HG02938 (cell line): ENCODE measurements at regions not wholly inside any gene's neighbourhood (a gene's known extent, or its start where the extent isn't known, plus 50 kb on each side); places are given as distances from the start of the nearest gene placed in this dataset.
A peak's percentile ranks its signal among the peaks of the same experiment; 100 is the strongest.
"Not testable (repeated sequence)": the region's sequence is repeated elsewhere in the genome, so short reads cannot be mapped to it uniquely, and the experiment has no call there.

Source experiments
- ATAC-seq: cut with Tn5 transposase; IDR thresholded peaks from one replicate; pipeline ENCODE4 v1.9.1; 2021; ENCODE audit warnings: mild to moderate bottlenecking, moderate library complexity; ENCODE audit not compliant: unreplicated experiment

- not testable (repeated sequence) for ATAC-seq
Measured at GRCh38 chr4:119437515-119437914, 115.6 kb upstream of the FABP2 start.

GRCh38 chr4:119408561-119409224 lies 86.8 kb upstream of the FABP2 start:
- ATAC-seq: not testable (repeated sequence)

DNA sequence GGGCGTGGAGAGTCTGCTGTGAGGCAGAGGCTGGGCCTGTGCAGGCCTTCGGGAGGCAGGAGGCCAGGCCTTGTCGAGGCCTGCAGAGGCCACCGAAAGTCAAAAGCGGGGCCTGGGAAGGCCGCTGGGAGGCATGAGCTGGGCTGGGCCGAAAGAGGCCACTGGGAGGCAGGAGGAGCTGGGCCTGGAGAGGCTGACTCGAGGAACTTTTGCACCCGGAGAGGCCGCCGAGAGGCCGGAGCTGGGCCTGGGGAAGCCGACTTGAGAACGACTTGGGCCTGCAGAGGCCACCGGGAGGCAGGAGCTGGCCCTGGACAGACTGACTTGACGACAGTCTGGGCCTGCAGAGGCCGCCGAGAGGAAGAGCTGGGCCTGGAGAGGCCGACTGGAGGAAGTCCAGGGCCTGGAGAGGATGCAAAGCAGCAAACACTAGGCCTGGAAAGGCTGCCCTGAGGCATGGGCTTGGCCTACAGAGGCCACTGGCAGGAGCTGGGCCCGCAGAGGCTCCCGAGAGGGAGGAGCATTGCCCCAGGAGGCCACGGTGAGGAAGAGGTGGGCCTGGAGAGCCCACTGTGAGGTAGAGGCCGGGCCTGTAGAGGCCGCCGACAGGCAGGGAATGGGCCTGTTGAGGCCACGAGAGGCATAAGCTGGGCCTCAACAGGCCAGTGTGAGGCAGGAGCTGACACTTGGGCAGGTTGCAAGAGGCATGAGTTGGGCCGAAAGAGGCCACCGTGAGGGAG lies 85.0 kb upstream of the FABP2 start:
- ATAC-seq: not testable (repeated sequence)

DNA sequence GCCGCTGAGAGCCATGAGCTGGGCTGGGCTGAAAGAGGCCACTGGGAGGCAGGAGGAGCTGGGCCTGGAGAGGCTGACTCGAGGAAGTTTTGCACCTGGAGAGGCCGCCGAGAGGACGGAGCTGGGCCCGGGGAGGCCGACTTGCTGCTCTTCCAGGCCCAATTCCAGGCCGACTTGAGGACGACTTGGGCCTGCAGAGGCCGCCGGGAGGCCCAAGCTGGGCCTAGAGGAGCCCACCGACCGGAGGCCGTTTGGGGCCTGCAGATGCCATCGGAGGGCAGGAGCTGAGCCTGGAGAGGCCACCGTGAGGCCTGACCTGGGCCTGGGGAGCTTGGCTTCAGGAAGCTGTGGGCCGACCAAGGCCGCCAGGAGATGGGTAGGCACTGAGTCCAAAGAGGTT lies 84.1 kb upstream of the FABP2 start:
- not testable (repeated sequence) for ATAC-seq

- ATAC-seq: peak; percentile 83
Measured at GRCh38 chr4:119402322-119403308, 80.7 kb upstream of the FABP2 start.

- ATAC-seq: not testable (repeated sequence)
Measured at GRCh38 chr4:119395701-119396100, 73.8 kb upstream of the FABP2 start.

- ATAC-seq: no peak
Measured at GRCh38 chr4:119394826-119395225, 72.9 kb upstream of the FABP2 start.

DNA sequence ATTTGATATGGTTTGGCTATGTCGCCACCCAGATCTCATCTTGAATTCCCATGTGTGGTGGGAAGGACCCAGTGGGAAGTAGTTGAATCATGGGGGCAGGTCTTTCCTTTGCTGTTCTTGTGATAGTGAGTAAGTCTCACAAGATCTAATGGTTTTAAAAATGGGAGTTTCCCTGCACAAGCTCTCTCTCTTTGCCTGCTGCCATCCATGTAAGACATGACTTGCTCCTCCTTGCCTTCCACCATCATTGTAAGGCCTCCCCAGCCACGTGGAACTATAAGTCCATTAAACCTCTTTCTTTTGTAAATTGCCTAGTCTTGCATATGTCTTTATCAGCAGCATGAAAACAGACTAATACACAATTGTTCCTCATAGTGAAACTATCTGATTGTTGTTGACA lies 66.9 kb upstream of the FABP2 start:
- not testable (repeated sequence) for ATAC-seq

DNA sequence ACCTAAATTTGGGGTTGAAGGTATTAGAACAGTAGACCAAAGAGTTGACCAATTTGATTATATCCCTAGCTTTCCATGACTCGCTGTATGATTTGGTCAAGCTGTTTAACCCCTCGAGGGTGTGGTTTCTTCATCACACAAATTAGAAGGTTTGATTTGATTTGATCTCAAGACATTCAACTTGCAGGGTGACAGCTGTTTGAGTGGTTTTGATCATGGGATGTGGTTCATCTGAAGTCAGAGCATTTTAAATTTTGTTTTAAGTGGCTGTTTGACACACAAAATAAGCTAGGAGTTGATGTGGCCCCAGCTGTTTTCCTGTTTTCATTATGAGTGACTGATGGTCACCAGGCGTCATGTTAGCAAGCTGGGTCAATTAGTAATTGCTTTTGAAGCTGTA lies 52.7 kb upstream of the FABP2 start:
- not testable (repeated sequence) for ATAC-seq

DNA sequence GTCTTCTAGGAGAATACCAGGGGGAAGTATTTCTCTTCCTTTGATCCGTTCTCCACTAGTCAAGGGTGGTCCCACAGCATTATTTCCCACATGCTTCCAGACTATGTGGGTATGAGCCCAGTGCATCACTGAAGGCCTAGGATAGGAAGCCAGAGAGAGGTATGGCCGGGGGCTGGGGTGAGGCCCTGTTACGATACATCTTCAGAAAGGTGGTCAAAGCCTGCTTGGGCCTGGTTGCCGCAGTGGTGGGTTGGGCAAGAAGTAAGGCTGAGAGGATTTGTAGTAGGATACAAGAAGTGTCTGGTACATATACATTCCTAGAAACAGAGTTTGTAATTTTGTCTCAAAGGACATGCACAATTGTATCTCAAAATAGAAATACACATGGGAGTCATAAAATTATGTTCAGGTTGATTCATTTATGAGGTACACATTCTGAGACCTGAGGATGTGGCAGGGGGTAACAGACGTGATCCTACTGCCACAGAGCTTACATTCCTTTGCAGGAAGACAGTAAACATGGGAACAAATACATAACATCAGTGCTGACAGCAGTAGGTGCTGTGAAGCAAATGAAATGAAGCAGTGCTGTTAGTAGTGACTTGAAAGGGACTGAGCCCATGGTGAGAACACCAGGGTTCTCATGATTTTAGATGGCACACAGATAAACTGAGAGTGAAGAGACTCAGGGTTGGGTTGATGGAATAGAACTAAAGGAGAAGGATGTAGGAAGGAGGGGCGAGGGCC lies 50.6 kb upstream of the FABP2 start:
- ATAC-seq: not testable (repeated sequence)
